Fibroblast of lung (primary cell): ENCODE measurements at regions not wholly inside any gene's neighbourhood (a gene's known extent, or its start where the extent isn't known, plus 50 kb on each side); places are given as distances from the start of the nearest gene placed in this dataset.

ENCODE experiments used
- DNase-seq, 2 donors: peaks; one replicate each; pipeline versions ENCODE4 v3.0.0 to v3.0.0-alpha.2; 2010; ENCODE audit warnings: low read depth in 2 of 2
- H2AFZ ChIP-seq: 2 replicates; pipeline ENCODE4 v1.5.1; 2012; ENCODE audit warnings: low read length, control low read depth, inconsistent platforms
- H3K27ac ChIP-seq: 2 replicates; pipeline ENCODE4 v1.5.1; 2011; ENCODE audit warnings: low read length, control low read depth; ENCODE audit not compliant: insufficient read depth
- H3K27me3 ChIP-seq: 2 replicates; pipeline ENCODE4 v1.5.1; 2011; ENCODE audit warnings: mild to moderate bottlenecking, low read length; ENCODE audit not compliant: control insufficient read depth, insufficient read depth
- H3K36me3 ChIP-seq: 2 replicates; pipeline ENCODE4 v1.5.1; 2011; ENCODE audit warnings: low read length; ENCODE audit not compliant: control insufficient read depth, insufficient read depth
- H3K4me1 ChIP-seq: 2 replicates; pipeline ENCODE4 v1.5.1; 2011; ENCODE audit warnings: low read length; ENCODE audit not compliant: control insufficient read depth, insufficient read depth; ENCODE audit errors: extremely low read depth
- H3K4me2 ChIP-seq: 2 replicates; pipeline ENCODE4 v1.5.1; 2011; ENCODE audit warnings: low read length, control low read depth; ENCODE audit not compliant: insufficient read depth; ENCODE audit errors: extremely low read depth
- H3K4me3 ChIP-seq, 4 experiments: fragments of 200-600 bp in 1 of 4; sonication (generic) in 1 of 4; replicated peaks in 1 of 4; 2 replicates each; pipeline ENCODE4 v1.5.1; 2011 to 2016; ENCODE audit warnings: low read length in 4 of 4, low read depth in 3 of 4, mild to moderate bottlenecking in 3 of 4, control low read depth in 2 of 4, inconsistent platforms in 1 of 4, mixed read lengths in 1 of 4; ENCODE audit not compliant: insufficient read depth in 1 of 4; ENCODE audit errors: control extremely low read depth in 1 of 4
- H3K79me2 ChIP-seq: 2 replicates; pipeline ENCODE4 v1.5.1; 2012; ENCODE audit warnings: mild to moderate bottlenecking, low read length, inconsistent platforms; ENCODE audit not compliant: control insufficient read depth, insufficient read depth
- H3K9ac ChIP-seq: 2 replicates; pipeline ENCODE4 v1.5.1; 2011; ENCODE audit warnings: mild to moderate bottlenecking, low read length, control low read depth; ENCODE audit not compliant: insufficient read depth
- H3K9me3 ChIP-seq: 2 replicates; pipeline ENCODE4 v1.5.1; 2012; ENCODE audit warnings: low read depth, low read length; ENCODE audit not compliant: control insufficient read depth, insufficient read depth
- H4K20me1 ChIP-seq: 2 replicates; pipeline ENCODE4 v1.5.1; 2011; ENCODE audit warnings: low read length; ENCODE audit not compliant: control insufficient read depth, insufficient read depth; ENCODE audit errors: extremely low read depth
- CTCF ChIP-seq, 2 donors: IDR thresholded peaks in 1 of 2; conservative IDR thresholded peaks in 1 of 2; 1 replicate in 1 of 2; 2 replicates in 1 of 2; pipeline ENCODE4 v1.5.1; 2011 to 2012; ENCODE audit warnings: low read length in 2 of 2, control low read depth in 1 of 2, inconsistent platforms in 1 of 2, low read depth in 1 of 2, mild to moderate bottlenecking in 1 of 2
- EZH2 ChIP-seq: IDR thresholded peaks from 2 replicates; pipeline ENCODE4 v1.5.1; 2012; ENCODE audit warnings: low read length, control low read depth, mild to moderate bottlenecking; ENCODE audit errors: missing control alignments

GRCh38 chr20:60142587-60142986 lies 184.4 kb downstream of the CDH26 start:
- H3K27ac ChIP-seq: no peak overlapping the region
- H4K20me1 ChIP-seq: no peaks in the 10 kb centered on the region
- no peaks in the 10 kb centered on the region for H3K9me3 ChIP-seq
- no peak for DNase-seq
- H3K4me2 ChIP-seq: no peak overlapping the region
- TF ChIP-seq EZH2 (no peak), CTCF (conservative IDR thresholded peaks at IDR 0.05 in 1 of 2, IDR thresholded peaks at IDR 0.05 in 1 of 2; ENCODE audit: low read depth in 1 of 2, low read length in 2 of 2) (no peak)
- H3K4me1 ChIP-seq: no peaks in the 10 kb centered on the region
- H3K4me3 ChIP-seq: no peak overlapping the region
- H3K79me2 ChIP-seq: no peaks in the 10 kb centered on the region
- H3K9ac ChIP-seq: no peak overlapping the region
- no peak overlapping the region for H2AFZ ChIP-seq
- H3K36me3 ChIP-seq: no peaks in the 10 kb centered on the region
- H3K27me3 ChIP-seq: no peaks in the 10 kb centered on the region

- no peaks in the 10 kb centered on the region for H4K20me1 ChIP-seq
- no peak overlapping the region for H3K27ac ChIP-seq
- no peaks in the 10 kb centered on the region for H3K9me3 ChIP-seq
- no peak overlapping the region for H3K9ac ChIP-seq
- H3K27me3 ChIP-seq: no peaks in the 10 kb centered on the region
- no peaks in the 10 kb centered on the region for H3K36me3 ChIP-seq
- H3K79me2 ChIP-seq: no peaks in the 10 kb centered on the region
- H3K4me1 ChIP-seq: no peaks in the 10 kb centered on the region
- no peak overlapping the region for H3K4me2 ChIP-seq
- H3K4me3 ChIP-seq: no peak overlapping the region
- TF ChIP-seq CTCF (conservative IDR thresholded peaks at IDR 0.05 in 1 of 2, IDR thresholded peaks at IDR 0.05 in 1 of 2; ENCODE audit: low read depth in 1 of 2, low read length in 2 of 2): no peak
- TF ChIP-seq EZH2: no peak
- no peak overlapping the region for H2AFZ ChIP-seq
- DNase-seq: no peak
These were observed 185.1 kb downstream of the CDH26 start for GRCh38 chr20:60143261-60143842.

GRCh38 chr20:60144404-60144803 lies 186.2 kb downstream of the CDH26 start:
- Histone ChIP-seq H3K27ac (no peak overlapping the region), H3K9me3 (no peaks in the 10 kb centered on the region), H3K36me3 (no peaks in the 10 kb centered on the region), H3K27me3 (no peaks in the 10 kb centered on the region), H3K4me3 (no peak overlapping the region), H4K20me1 (no peaks in the 10 kb centered on the region), H2AFZ (no peak overlapping the region), H3K9ac (no peak overlapping the region), H3K4me1 (no peaks in the 10 kb centered on the region), H3K4me2 (no peak overlapping the region), H3K79me2 (no peaks in the 10 kb centered on the region)
- DNase-seq: no peak
- TF ChIP-seq EZH2 (no peak), CTCF (conservative IDR thresholded peaks at IDR 0.05 in 1 of 2, IDR thresholded peaks at IDR 0.05 in 1 of 2; ENCODE audit: low read depth in 1 of 2, low read length in 2 of 2) (no peak)
